ENCODE measurements at regions not wholly inside any gene's neighbourhood (a gene's known extent, or its start where the extent isn't known, plus 50 kb on each side); places are given as distances from the start of the nearest gene placed in this dataset.

DNA sequence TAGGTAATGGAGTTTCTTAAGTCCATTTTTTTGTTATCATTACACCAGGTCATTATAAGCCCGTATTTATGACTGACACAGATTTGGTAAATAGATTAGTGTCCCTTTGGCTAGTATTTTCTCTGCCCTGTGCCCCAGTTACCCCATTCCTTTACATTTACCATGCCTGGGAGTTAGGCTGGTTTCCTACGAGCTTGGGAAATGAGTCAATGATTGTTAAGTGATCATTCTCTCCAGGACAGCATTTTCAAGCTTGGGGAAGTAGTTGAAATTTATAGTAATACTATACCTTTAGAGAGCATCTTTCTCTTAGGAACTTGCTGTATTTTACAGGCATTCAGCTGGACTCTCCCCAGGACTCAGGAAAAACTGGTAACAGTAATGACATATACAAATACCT lies 573.1 kb downstream of the TLE4 start:
- Histone ChIP-seq H4K20me1 (ENCODE audit: control insufficient read depth, insufficient read depth) (no peaks in the 10 kb centered on the region), H3K9ac (ENCODE audit: control insufficient read depth, insufficient read depth, low read length) (no peak overlapping the region), H3K4me3 (no peak overlapping the region), H3K36me3 (ENCODE audit: control insufficient read depth in 2 of 2, insufficient read depth in 2 of 2, low read length in 1 of 2) (no peaks in the 10 kb centered on the region), H3K27ac (ENCODE audit: control insufficient read depth, insufficient read depth) (no peak overlapping the region), H3K4me2 (ENCODE audit: control insufficient read depth, insufficient read depth) (no peak overlapping the region), H2AFZ (ENCODE audit: control insufficient read depth, low read depth, low read length) (no peak overlapping the region), H3K27me3 (replicated peaks in 1 of 2; ENCODE audit: control insufficient read depth in 2 of 2, insufficient read depth in 2 of 2, low read length in 1 of 2) (no peaks in the 10 kb centered on the region), H3K4me1 (ENCODE audit: control insufficient read depth, insufficient read depth, low read length) (no peaks in the 10 kb centered on the region), H3K9me3 (replicated peaks; ENCODE audit: control insufficient read depth, insufficient read depth, low read length) (no peaks in the 10 kb centered on the region), H3K79me2 (ENCODE audit: control insufficient read depth, insufficient read depth, low read length) (no peaks in the 10 kb centered on the region)
- ChIA-PET SMC1A (ENCODE audit: uncharacterized antibody, unreplicated experiment) (no interaction called here), POLR2A (no interaction called here), RAD21 (ENCODE audit: unreplicated experiment) (no interaction called here), CTCF (no interaction called here)
- in situ Hi-C loops (cut with MboI) (no loop called here), intact Hi-C loops (cut with micrococcal nuclease; ENCODE audit: unreplicated experiment) (no loop called here)
- no TSS peak for BruUV-seq (replicated peaks)
- DNase-seq (ENCODE audit: low read depth, low spot score): no peak
- WGBS (ENCODE audit: insufficient coverage, insufficient replicate concordance, low lambda C conversion rate, missing lambda C conversion rate): 16% methylated on average over 2 of the region's 2 CpGs
- no peak for ATAC-seq
- no peak for FAIRE-seq
- TF ChIP-seq BMI1 (IDR thresholded peaks at IDR 0.05; ENCODE audit: borderline replicate concordance) (no peak), SIX5 (IDR thresholded peaks at IDR 0.05; ENCODE audit: low read depth, low read length, severe bottlenecking) (no peak), STAT1 (conservative IDR thresholded peaks at IDR 0.05) (no peak), EZH2 (IDR thresholded peaks at IDR 0.05; ENCODE audit: borderline replicate concordance, control insufficient read depth, low read depth, low read length) (no peak), KDM1A (IDR thresholded peaks at IDR 0.05; ENCODE audit: borderline replicate concordance) (no peak), ZNF274 (IDR thresholded peaks at IDR 0.05; ENCODE audit: insufficient read depth, insufficient read length) (no peak)
- TF ChIP-seq, protein P1, sequence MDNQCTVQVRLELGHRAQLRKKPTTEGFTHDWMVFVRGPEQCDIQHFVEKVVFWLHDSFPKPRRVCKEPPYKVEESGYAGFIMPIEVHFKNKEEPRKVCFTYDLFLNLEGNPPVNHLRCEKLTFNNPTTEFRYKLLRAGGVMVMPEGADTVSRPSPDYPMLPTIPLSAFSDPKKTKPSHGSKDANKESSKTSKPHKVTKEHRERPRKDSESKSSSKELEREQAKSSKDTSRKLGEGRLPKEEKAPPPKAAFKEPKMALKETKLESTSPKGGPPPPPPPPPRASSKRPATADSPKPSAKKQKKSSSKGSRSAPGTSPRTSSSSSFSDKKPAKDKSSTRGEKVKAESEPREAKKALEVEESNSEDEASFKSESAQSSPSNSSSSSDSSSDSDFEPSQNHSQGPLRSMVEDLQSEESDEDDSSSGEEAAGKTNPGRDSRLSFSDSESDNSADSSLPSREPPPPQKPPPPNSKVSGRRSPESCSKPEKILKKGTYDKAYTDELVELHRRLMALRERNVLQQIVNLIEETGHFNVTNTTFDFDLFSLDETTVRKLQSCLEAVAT (IDR thresholded peaks at IDR 0.05): no peak
- TF ChIP-seq, protein P2, sequence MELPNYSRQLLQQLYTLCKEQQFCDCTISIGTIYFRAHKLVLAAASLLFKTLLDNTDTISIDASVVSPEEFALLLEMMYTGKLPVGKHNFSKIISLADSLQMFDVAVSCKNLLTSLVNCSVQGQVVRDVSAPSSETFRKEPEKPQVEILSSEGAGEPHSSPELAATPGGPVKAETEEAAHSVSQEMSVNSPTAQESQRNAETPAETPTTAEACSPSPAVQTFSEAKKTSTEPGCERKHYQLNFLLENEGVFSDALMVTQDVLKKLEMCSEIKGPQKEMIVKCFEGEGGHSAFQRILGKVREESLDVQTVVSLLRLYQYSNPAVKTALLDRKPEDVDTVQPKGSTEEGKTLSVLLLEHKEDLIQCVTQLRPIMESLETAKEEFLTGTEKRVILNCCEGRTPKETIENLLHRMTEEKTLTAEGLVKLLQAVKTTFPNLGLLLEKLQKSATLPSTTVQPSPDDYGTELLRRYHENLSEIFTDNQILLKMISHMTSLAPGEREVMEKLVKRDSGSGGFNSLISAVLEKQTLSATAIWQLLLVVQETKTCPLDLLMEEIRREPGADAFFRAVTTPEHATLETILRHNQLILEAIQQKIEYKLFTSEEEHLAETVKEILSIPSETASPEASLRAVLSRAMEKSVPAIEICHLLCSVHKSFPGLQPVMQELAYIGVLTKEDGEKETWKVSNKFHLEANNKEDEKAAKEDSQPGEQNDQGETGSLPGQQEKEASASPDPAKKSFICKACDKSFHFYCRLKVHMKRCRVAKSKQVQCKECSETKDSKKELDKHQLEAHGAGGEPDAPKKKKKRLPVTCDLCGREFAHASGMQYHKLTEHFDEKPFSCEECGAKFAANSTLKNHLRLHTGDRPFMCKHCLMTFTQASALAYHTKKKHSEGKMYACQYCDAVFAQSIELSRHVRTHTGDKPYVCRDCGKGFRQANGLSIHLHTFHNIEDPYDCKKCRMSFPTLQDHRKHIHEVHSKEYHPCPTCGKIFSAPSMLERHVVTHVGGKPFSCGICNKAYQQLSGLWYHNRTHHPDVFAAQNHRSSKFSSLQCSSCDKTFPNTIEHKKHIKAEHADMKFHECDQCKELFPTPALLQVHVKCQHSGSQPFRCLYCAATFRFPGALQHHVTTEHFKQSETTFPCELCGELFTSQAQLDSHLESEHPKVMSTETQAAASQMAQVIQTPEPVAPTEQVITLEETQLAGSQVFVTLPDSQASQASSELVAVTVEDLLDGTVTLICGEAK (IDR thresholded peaks at IDR 0.05; ENCODE audit: borderline replicate concordance): no peak
- TF ChIP-seq, protein P3, sequence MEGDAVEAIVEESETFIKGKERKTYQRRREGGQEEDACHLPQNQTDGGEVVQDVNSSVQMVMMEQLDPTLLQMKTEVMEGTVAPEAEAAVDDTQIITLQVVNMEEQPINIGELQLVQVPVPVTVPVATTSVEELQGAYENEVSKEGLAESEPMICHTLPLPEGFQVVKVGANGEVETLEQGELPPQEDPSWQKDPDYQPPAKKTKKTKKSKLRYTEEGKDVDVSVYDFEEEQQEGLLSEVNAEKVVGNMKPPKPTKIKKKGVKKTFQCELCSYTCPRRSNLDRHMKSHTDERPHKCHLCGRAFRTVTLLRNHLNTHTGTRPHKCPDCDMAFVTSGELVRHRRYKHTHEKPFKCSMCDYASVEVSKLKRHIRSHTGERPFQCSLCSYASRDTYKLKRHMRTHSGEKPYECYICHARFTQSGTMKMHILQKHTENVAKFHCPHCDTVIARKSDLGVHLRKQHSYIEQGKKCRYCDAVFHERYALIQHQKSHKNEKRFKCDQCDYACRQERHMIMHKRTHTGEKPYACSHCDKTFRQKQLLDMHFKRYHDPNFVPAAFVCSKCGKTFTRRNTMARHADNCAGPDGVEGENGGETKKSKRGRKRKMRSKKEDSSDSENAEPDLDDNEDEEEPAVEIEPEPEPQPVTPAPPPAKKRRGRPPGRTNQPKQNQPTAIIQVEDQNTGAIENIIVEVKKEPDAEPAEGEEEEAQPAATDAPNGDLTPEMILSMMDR (IDR thresholded peaks at IDR 0.05 in 2 of 3, conservative IDR thresholded peaks at IDR 0.05 in 1 of 3; ENCODE audit: control insufficient read depth in 2 of 3, extremely low read depth in 1 of 3, insufficient read depth in 1 of 3, low read depth in 3 of 3, low read length in 3 of 3): no peak
- TF ChIP-seq, protein P4, sequence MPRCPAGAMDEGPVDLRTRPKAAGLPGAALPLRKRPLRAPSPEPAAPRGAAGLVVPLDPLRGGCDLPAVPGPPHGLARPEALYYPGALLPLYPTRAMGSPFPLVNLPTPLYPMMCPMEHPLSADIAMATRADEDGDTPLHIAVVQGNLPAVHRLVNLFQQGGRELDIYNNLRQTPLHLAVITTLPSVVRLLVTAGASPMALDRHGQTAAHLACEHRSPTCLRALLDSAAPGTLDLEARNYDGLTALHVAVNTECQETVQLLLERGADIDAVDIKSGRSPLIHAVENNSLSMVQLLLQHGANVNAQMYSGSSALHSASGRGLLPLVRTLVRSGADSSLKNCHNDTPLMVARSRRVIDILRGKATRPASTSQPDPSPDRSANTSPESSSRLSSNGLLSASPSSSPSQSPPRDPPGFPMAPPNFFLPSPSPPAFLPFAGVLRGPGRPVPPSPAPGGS (IDR thresholded peaks at IDR 0.05; ENCODE audit: borderline replicate concordance, insufficient read depth, low read depth, low read length, poor library complexity, severe bottlenecking): no peak
- TF ChIP-seq, protein P5, sequence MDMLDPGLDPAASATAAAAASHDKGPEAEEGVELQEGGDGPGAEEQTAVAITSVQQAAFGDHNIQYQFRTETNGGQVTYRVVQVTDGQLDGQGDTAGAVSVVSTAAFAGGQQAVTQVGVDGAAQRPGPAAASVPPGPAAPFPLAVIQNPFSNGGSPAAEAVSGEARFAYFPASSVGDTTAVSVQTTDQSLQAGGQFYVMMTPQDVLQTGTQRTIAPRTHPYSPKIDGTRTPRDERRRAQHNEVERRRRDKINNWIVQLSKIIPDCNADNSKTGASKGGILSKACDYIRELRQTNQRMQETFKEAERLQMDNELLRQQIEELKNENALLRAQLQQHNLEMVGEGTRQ (IDR thresholded peaks at IDR 0.05; ENCODE audit: borderline replicate concordance, low read depth, low read length): no peak
- TF ChIP-seq, protein P6, sequence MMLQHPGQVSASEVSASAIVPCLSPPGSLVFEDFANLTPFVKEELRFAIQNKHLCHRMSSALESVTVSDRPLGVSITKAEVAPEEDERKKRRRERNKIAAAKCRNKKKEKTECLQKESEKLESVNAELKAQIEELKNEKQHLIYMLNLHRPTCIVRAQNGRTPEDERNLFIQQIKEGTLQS (IDR thresholded peaks at IDR 0.05; ENCODE audit: borderline replicate concordance, extremely low read depth, low read depth, low read length): no peak

All from GM12878 (cell line).